ENCODE measurements at regions not wholly inside any gene's neighbourhood (a gene's known extent, or its start where the extent isn't known, plus 50 kb on each side); places are given as distances from the start of the nearest gene placed in this dataset.

DNA sequence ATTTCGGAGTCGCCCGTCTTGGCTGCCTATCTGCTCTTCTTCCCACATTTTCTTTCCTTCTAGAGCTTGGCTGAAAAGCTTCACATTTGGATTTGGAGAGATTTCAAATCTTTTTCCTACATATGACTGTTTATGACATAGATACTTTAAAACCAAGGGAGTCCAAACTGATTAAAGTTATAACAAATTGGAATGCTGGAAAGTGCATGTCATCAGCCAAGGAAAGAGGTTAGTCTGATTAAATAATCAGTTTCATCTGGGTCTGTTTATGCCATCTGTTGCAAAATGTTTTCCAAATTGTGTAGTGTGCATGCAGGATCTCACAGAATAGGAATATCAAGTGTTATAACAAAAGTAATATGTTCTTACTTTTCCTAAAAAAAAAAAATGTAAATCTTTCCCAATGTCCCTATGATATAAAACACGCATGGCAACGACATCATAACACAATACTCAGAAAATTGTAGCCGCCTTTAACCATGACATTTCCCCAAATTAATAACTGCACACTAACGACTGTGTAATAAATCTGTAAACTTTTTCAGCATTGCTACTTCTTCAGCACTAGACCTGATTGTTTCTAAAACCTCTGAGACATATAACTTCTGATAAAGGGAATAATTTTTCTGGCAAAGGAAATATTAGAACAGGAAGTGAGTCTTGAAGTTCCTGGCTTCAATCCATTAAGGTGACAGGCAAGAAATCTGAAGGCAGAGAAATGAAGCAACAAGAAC lies 230.2 kb upstream of the FOXQ1 start:
- TF ChIP-seq, protein P1, sequence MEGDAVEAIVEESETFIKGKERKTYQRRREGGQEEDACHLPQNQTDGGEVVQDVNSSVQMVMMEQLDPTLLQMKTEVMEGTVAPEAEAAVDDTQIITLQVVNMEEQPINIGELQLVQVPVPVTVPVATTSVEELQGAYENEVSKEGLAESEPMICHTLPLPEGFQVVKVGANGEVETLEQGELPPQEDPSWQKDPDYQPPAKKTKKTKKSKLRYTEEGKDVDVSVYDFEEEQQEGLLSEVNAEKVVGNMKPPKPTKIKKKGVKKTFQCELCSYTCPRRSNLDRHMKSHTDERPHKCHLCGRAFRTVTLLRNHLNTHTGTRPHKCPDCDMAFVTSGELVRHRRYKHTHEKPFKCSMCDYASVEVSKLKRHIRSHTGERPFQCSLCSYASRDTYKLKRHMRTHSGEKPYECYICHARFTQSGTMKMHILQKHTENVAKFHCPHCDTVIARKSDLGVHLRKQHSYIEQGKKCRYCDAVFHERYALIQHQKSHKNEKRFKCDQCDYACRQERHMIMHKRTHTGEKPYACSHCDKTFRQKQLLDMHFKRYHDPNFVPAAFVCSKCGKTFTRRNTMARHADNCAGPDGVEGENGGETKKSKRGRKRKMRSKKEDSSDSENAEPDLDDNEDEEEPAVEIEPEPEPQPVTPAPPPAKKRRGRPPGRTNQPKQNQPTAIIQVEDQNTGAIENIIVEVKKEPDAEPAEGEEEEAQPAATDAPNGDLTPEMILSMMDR (conservative IDR thresholded peaks at IDR 0.05 in 1 of 2, IDR thresholded peaks at IDR 0.05 in 1 of 2; ENCODE audit: low read depth in 1 of 2, low read length in 2 of 2): no peak
- no peak for TF ChIP-seq EZH2 (IDR thresholded peaks at IDR 0.05; ENCODE audit: low read length, missing control alignments)
